HEK293 (cell line): ENCODE measurements at regions not wholly inside any gene's neighbourhood (a gene's known extent, or its start where the extent isn't known, plus 50 kb on each side); places are given as distances from the start of the nearest gene placed in this dataset.

Experiments used
- CTCF ChIA-PET: fragments of 350-600 bp; formaldehyde crosslinking; extraction: SDS; loops from one replicate; lab custom pipeline; 2021; ENCODE audit warnings: antibody characterized with exemption; lab: Yijun Ruan, JAX
- POLR2A ChIA-PET: fragments of 300-600 bp; formaldehyde crosslinking; extraction: SDS; loops from one replicate; lab custom pipeline; 2020; ENCODE audit warnings: antibody characterized with exemption, inconsistent platforms; lab: Yijun Ruan, JAX
- H3K27ac ChIP-seq: fragments of 200-500 bp; sonication (Bioruptor generic); 2 replicates; pipeline ENCODE4 v1.5.1; 2014; ENCODE audit warnings: low read depth, low read length, control low read depth, inconsistent platforms; ENCODE audit errors: extremely low read depth
- H3K36me3 ChIP-seq, 2 experiments: fragments of 200-500 bp in 1 of 2; sonication (Bioruptor generic) in 1 of 2; 1 replicate in 1 of 2; 2 replicates in 1 of 2; pipeline ENCODE4 v1.5.1; 2014 to 2017; ENCODE audit warnings: inconsistent platforms in 2 of 2, low read length in 2 of 2; ENCODE audit not compliant: control insufficient read depth in 2 of 2, insufficient read depth in 1 of 2
- H3K4me1 ChIP-seq: fragments of 200-500 bp; sonication (Bioruptor generic); 2 replicates; pipeline ENCODE4 v1.5.1; 2014; ENCODE audit warnings: mild to moderate bottlenecking, low read length, inconsistent platforms; ENCODE audit not compliant: control insufficient read depth, insufficient read depth
- H3K4me3 ChIP-seq: 2 replicates; pipeline ENCODE4 v1.5.1; 2011; ENCODE audit warnings: low read depth, mild to moderate bottlenecking, control low read depth, low read length, moderate library complexity
- H3K9me3 ChIP-seq: fragments of 200-500 bp; sonication (Bioruptor generic); 2 replicates; pipeline ENCODE4 v1.5.1; 2014; ENCODE audit warnings: low read depth, low read length, inconsistent platforms; ENCODE audit not compliant: control insufficient read depth, insufficient read depth
- BCL11A ChIP-seq: fragments of 450-650 bp; formaldehyde crosslinking; IDR thresholded peaks from 2 replicates; pipeline ENCODE4 v1.5.1; 2016; ENCODE audit warnings: low read depth, missing biosample characterization, missing genetic modification characterization
- HOXA7 ChIP-seq: sonication (generic); formaldehyde crosslinking; IDR thresholded peaks from 2 replicates; pipeline ENCODE4 v1.8.1; 2022; ENCODE audit warnings: missing genetic modification reagents, borderline replicate concordance
- KLF7 ChIP-seq: fragments of 450-650 bp; formaldehyde crosslinking; IDR thresholded peaks from 2 replicates; pipeline ENCODE4 v1.5.1; 2016; ENCODE audit warnings: missing biosample characterization, missing genetic modification characterization, borderline replicate concordance
- MEIS1 ChIP-seq: sonication (generic); formaldehyde crosslinking; IDR thresholded peaks from 2 replicates; pipeline ENCODE4 v1.8.1; 2022; ENCODE audit warnings: missing genetic modification reagents, mild to moderate bottlenecking, borderline replicate concordance
- SETDB1 ChIP-seq: IDR thresholded peaks from one replicate; pipeline ENCODE4 v1.6.1; 2017; ENCODE audit warnings: mild to moderate bottlenecking, low read length, moderate library complexity, mixed read lengths; ENCODE audit not compliant: insufficient read length
- YY1 ChIP-seq: fragments of 450-650 bp; formaldehyde crosslinking; IDR thresholded peaks from 2 replicates; pipeline ENCODE4 v1.5.1; 2018; ENCODE audit warnings: missing biosample characterization, missing genetic modification characterization
- ZBTB17 ChIP-seq: fragments of 450-650 bp; formaldehyde crosslinking; IDR thresholded peaks from 2 replicates; pipeline ENCODE4 v1.5.1; 2016; ENCODE audit warnings: missing biosample characterization, missing genetic modification characterization
- ZBTB26 ChIP-seq: fragments of 450-650 bp; formaldehyde crosslinking; optimal IDR thresholded peaks from 2 replicates; pipeline ENCODE3; 2016; ENCODE audit warnings: missing biosample characterization, mild to moderate bottlenecking, missing genetic modification characterization
- ZBTB48 ChIP-seq: fragments of 450-650 bp; formaldehyde crosslinking; IDR thresholded peaks from 2 replicates; pipeline ENCODE4 v1.5.1; 2016; ENCODE audit warnings: missing biosample characterization, missing genetic modification characterization
- ZNF133 ChIP-seq: fragments of 450-650 bp; formaldehyde crosslinking; IDR thresholded peaks from 2 replicates; pipeline ENCODE4 v1.5.1; 2016; ENCODE audit warnings: missing biosample characterization, missing genetic modification characterization
- ZNF16 ChIP-seq: fragments of 450-650 bp; formaldehyde crosslinking; IDR thresholded peaks from 2 replicates; pipeline ENCODE4 v1.5.1; 2016; ENCODE audit warnings: low read depth, missing biosample characterization, missing genetic modification characterization
- ZNF221 ChIP-seq: fragments of 450-650 bp; formaldehyde crosslinking; IDR thresholded peaks from 2 replicates; pipeline ENCODE4 v1.5.1; 2017; ENCODE audit warnings: missing biosample characterization, missing genetic modification characterization, borderline replicate concordance
- ZNF24 ChIP-seq: fragments of 450-650 bp; formaldehyde crosslinking; IDR thresholded peaks from 2 replicates; pipeline ENCODE4 v1.5.1; 2016; ENCODE audit warnings: missing biosample characterization, missing genetic modification characterization
- ZNF266 ChIP-seq: fragments of 450-650 bp; formaldehyde crosslinking; IDR thresholded peaks from 2 replicates; pipeline ENCODE4 v1.5.1; 2016; ENCODE audit warnings: missing biosample characterization, missing genetic modification characterization, low read depth
- ZNF426 ChIP-seq: fragments of 450-650 bp; formaldehyde crosslinking; IDR thresholded peaks from 2 replicates; pipeline ENCODE4 v1.5.1; 2017; ENCODE audit warnings: missing biosample characterization, missing genetic modification characterization, mild to moderate bottlenecking, inconsistent platforms, moderate library complexity
- ZNF514 ChIP-seq: fragments of 450-650 bp; formaldehyde crosslinking; IDR thresholded peaks from 2 replicates; pipeline ENCODE4 v1.5.1; 2016; ENCODE audit warnings: missing biosample characterization, missing genetic modification characterization
- ZNF791 ChIP-seq: fragments of 450-650 bp; formaldehyde crosslinking; IDR thresholded peaks from 2 replicates; pipeline ENCODE4 v1.5.1; 2016; ENCODE audit warnings: missing biosample characterization, missing genetic modification characterization
- TF ChIP-seq, protein P1 (sequence below): fragments of 450-650 bp; IDR thresholded peaks from 2 replicates; pipeline ENCODE4 v1.5.1; 2018; ENCODE audit warnings: missing biosample characterization, mild to moderate bottlenecking, missing genetic modification characterization
- TF ChIP-seq, protein P2 (sequence below): fragments of 450-650 bp; formaldehyde crosslinking; IDR thresholded peaks from 2 replicates; pipeline ENCODE4 v1.5.0; 2017; ENCODE audit warnings: missing biosample characterization, missing genetic modification characterization, borderline replicate concordance
- TF ChIP-seq, protein P3 (sequence below): fragments of 450-650 bp; formaldehyde crosslinking; IDR thresholded peaks from 2 replicates; pipeline ENCODE4 v1.5.1; 2017; ENCODE audit warnings: missing biosample characterization, missing genetic modification characterization
- TF ChIP-seq, protein P4 (sequence below): fragments of 450-650 bp; formaldehyde crosslinking; IDR thresholded peaks from 2 replicates; pipeline ENCODE4 v1.5.1; 2016; ENCODE audit warnings: missing biosample characterization, missing genetic modification characterization

GRCh38 chr2:71919708-71920107 is 228.0 kb downstream of the CYP26B1 start (continued):
- TF ChIP-seq, protein P1, sequence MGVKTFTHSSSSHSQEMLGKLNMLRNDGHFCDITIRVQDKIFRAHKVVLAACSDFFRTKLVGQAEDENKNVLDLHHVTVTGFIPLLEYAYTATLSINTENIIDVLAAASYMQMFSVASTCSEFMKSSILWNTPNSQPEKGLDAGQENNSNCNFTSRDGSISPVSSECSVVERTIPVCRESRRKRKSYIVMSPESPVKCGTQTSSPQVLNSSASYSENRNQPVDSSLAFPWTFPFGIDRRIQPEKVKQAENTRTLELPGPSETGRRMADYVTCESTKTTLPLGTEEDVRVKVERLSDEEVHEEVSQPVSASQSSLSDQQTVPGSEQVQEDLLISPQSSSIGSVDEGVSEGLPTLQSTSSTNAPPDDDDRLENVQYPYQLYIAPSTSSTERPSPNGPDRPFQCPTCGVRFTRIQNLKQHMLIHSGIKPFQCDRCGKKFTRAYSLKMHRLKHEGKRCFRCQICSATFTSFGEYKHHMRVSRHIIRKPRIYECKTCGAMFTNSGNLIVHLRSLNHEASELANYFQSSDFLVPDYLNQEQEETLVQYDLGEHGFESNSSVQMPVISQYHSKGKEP (tag by site-specific recombination): no peak
- TF ChIP-seq, protein P2, sequence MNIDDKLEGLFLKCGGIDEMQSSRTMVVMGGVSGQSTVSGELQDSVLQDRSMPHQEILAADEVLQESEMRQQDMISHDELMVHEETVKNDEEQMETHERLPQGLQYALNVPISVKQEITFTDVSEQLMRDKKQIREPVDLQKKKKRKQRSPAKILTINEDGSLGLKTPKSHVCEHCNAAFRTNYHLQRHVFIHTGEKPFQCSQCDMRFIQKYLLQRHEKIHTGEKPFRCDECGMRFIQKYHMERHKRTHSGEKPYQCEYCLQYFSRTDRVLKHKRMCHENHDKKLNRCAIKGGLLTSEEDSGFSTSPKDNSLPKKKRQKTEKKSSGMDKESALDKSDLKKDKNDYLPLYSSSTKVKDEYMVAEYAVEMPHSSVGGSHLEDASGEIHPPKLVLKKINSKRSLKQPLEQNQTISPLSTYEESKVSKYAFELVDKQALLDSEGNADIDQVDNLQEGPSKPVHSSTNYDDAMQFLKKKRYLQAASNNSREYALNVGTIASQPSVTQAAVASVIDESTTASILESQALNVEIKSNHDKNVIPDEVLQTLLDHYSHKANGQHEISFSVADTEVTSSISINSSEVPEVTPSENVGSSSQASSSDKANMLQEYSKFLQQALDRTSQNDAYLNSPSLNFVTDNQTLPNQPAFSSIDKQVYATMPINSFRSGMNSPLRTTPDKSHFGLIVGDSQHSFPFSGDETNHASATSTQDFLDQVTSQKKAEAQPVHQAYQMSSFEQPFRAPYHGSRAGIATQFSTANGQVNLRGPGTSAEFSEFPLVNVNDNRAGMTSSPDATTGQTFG (tag by site-specific recombination): no peak

- H3K4me3 ChIP-seq: no peak overlapping the region
- no peaks in the 10 kb centered on the region for H3K4me1 ChIP-seq
- no peak overlapping the region for H3K27ac ChIP-seq
- ChIA-PET CTCF (interaction anchor here (5.0 kb wide), 1 partner anchor 14 kb away, joined by 43 read pairs; no protein-coding TSS in a partner anchor), POLR2A (no interaction called here)
- no peaks in the 10 kb centered on the region for H3K36me3 ChIP-seq
- TF ChIP-seq SETDB1 (peak; percentile 57), ZBTB48 (tag by site-specific recombination) (no peak)
- H3K9me3 ChIP-seq: no peaks in the 10 kb centered on the region; the same call in none of the 2 replicates
Measured at GRCh38 chr2:71910277-71910676, 237.4 kb downstream of the CYP26B1 start.

DNA sequence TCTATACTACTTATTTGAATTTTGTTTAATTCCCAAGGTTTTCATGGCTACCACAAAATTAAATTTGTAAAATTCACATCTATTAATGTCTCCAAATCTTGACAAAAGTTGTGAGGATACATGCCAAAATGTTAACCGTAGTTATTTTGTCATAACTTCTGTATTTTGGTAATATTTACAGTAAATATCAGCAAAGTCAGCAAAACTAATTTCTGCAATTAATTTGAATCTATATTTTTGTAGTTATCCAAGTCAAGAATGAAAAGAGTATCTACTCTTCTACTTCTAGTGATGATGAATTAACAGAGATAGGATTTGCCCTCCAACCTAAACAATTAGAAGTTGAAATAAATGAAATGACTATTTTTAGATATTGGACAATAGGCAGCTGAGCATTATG is 238.9 kb downstream of the CYP26B1 start:
- ChIA-PET CTCF (interaction anchor here (0.6 to 5.0 kb wide), 2 partner anchors 15 to 20 kb away, joined by 3 to 43 read pairs; no protein-coding TSS in a partner anchor), POLR2A (no interaction called here)
- Histone ChIP-seq H3K36me3 (no peaks in the 10 kb centered on the region), H3K4me3 (no peak overlapping the region), H3K27ac (no peak overlapping the region), H3K9me3 (no peaks in the 10 kb centered on the region; the same call in none of the 2 replicates), H3K4me1 (no peaks in the 10 kb centered on the region)
- TF ChIP-seq ZNF16 (tag by site-specific recombination): no peak
- TF ChIP-seq HOXA7: no peak
- no peak for TF ChIP-seq MEIS1
- TF ChIP-seq ZNF791 (tag by site-specific recombination): no peak
- no peak for TF ChIP-seq ZNF24 (tag by site-specific recombination)
- TF ChIP-seq, protein P3, sequence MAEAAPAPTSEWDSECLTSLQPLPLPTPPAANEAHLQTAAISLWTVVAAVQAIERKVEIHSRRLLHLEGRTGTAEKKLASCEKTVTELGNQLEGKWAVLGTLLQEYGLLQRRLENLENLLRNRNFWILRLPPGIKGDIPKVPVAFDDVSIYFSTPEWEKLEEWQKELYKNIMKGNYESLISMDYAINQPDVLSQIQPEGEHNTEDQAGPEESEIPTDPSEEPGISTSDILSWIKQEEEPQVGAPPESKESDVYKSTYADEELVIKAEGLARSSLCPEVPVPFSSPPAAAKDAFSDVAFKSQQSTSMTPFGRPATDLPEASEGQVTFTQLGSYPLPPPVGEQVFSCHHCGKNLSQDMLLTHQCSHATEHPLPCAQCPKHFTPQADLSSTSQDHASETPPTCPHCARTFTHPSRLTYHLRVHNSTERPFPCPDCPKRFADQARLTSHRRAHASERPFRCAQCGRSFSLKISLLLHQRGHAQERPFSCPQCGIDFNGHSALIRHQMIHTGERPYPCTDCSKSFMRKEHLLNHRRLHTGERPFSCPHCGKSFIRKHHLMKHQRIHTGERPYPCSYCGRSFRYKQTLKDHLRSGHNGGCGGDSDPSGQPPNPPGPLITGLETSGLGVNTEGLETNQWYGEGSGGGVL (tag by site-specific recombination): no peak
- TF ChIP-seq ZBTB17 (tag by site-specific recombination): no peak
- no peak for TF ChIP-seq BCL11A (tag by site-specific recombination)
- TF ChIP-seq, protein P4, sequence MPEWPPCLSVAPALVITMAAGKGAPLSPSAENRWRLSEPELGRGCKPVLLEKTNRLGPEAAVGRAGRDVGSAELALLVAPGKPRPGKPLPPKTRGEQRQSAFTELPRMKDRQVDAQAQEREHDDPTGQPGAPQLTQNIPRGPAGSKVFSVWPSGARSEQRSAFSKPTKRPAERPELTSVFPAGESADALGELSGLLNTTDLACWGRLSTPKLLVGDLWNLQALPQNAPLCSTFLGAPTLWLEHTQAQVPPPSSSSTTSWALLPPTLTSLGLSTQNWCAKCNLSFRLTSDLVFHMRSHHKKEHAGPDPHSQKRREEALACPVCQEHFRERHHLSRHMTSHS (tag by site-specific recombination): no peak
- no peak for TF ChIP-seq KLF7 (tag by site-specific recombination)
- TF ChIP-seq ZNF514 (tag by site-specific recombination): no peak
- TF ChIP-seq ZNF133: no peak
- no peak for TF ChIP-seq ZNF266 (tag by site-specific recombination)
- no peak for TF ChIP-seq YY1 (tag by site-specific recombination)
- no peak for TF ChIP-seq ZNF426 (tag by site-specific recombination)
- TF ChIP-seq ZBTB26 (tag by site-specific recombination): no peak
- TF ChIP-seq ZNF221 (tag by site-specific recombination): no peak
